Stimulated activated CD4-positive, alpha-beta T cell treated with anti-CD3 and anti-CD28 coated beads, Interleukin-15, amount 100 ng/mL, for 1 hour (primary cell): ENCODE measurements at regions not wholly inside any gene's neighbourhood (a gene's known extent, or its start where the extent isn't known, plus 50 kb on each side); places are given as distances from the start of the nearest gene placed in this dataset.

Experiments used
- DNase-seq, 2 donors: peaks; one replicate each; pipeline ENCODE4 v3.0.0-alpha.2; 2020; ENCODE audit warnings: low read depth in 1 of 2, low spot score in 1 of 2

DNA sequence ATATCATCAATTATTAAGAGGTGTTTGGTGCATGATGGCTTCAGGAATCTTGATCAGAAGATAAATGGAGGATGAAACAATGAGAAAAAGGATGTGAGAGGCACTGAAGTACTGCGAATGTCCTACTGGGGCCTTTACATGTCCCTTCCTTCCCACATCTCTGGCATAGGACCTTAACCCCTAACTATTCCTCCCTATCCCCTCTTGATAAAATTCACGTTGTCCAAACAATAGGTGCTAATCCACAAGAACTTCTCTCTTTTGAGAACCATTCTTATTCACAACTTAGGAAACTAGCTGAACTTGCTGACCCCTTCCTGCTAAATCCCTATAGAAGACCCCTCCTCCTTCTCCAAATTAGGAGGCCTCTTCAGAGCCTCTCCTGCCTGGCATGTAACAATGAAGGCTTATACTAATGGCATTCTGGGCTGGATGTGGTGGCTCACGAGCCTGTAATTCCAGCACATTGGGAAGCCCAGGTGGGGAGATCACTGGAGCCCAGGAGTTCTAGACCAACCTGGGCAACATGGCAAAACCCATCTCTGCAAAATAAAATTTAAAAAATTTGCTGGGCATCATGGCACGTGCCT lies 276.5 kb upstream of the SMARCA2 start:
- DNase-seq = no peak

DNA sequence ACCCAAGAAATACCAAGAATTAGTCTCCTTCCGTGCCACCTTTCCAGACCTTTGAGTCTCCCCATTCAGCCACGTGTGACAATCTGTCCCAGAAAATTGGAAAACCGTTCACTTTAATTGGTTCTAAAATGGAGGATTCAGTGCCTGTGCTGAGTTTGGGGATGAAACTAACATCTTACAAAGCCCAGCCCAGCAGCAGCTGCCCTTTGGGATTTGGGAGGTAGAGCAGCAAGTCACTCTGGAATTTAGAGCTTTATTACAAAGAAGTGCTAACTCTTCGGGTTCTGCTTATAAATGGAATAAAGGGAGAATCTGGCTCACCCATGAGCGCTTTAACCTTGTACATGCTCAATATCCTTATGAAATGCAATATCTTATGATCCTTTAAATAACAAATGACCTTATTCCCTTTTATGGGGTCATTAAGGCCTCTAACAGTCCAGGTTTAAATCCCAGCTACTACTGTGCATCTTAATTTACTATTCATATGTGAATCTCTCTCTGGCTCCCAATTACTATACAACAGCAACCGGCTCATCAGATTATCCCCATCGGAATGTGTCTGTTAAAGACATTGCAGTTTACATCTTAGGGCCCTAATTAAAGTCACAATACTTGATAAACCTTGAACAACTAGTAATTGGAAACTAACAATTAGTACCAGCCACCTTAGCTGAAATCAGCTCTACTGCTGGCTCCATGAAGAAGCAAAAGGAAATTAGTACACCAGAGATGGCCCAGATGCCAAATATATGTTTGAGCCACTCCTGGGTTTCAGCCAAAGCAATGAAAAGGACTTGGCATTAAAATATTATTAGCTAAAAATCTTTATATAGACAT lies 271.8 kb upstream of the SMARCA2 start:
- no peak for DNase-seq

DNA sequence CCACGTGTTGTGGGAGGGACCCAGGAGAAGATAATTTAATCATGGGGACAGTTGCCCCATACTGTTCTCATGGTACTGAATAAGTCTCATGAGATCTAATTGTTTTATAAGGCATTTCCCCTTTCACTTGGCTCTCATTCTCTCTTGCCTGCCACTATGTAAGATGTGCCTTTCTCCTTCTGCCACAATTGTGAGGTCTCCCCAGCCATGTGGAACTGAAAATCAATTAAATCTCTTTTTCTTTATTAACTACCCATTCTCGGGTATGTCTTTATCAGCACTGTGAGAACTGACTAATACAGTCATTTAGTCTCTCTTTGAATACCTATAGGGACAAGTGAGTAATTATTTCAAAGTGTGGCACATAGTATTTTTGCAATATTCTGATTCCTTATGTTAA lies 269.2 kb upstream of the SMARCA2 start:
- no peak for DNase-seq

DNA sequence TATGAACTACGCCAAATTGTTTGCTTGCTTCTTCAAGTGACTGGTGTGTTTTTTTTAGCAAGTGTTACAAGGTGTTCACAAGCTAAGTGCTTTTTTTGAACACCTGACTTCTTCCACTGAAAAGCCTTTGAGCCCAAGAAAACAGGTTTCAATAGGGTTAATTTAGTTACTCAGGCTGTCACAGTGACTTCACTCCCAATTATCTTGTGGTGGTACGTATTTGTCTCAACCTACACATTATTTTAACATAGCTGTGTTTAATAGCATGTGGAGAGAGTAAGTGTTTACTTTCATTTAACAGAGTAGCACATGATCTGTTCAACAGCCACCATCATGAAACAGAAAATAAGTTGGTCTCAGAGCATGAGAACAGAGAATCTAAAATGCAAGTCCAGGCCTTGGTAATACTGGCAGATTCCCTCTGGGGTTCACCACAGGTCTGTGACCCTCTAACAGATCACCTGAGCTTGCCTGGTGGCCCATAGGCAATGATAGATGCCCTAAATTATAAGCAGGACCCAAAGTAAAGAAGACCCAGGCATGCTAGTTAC lies 267.7 kb upstream of the SMARCA2 start:
- no peak for DNase-seq

DNA sequence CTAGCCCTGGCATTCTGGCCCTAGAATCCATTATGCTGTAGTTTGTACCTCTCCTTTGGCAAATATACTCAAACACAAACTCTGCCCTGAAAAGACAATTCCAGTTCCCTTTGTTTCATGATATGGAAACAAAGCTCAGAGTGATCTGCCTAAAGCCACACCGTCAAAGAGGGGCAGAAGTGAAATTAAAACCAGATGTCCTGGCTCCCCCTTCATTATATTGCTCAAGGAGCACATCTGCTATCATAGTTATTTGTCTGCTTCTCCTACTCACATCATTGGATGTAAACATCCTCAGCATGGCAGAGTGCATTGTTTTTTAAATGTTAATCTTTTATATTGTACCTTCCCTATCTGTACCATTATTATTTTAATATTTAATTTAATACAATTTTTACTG lies 266.7 kb upstream of the SMARCA2 start:
- no peak for DNase-seq

DNA sequence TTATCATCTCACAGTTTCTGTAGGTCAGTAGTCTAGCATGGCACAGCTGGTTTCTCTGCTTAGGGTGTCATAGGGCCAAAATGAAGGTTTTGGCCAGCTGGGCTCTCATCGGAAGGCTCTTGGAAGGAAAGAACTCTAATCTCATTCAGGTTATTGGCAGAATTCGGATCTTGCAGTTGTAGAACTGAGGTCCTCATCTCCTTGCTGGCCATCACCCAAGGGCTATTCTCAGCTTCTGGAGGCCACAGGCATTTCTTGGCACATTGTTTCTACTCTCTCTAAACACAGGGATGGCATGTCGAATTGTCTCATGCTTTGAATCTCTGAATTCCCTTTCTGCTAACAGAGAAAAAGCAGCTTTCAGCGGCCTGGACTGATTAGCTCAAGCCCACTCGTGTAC lies 258.0 kb upstream of the SMARCA2 start:
- DNase-seq = no peak

DNA sequence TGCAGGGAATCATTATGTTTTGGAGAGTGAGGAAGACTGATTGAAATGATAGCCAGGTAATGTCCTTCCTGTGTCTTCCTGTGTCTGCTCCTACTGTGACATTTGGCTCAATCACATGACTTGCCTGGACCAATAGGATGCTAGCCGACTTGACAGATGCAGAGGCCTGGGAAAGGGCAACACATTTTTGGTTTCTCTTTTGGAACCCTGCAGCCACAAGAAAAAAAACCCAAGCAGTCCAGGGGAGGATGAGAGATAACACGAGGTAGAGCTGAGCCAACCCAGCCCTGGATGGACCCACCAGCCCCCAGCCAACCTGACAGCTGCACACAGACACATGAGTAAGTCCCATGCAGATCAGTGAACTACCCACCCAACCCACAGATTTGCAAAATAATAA lies 256.1 kb upstream of the SMARCA2 start:
- DNase-seq = no peak

DNA sequence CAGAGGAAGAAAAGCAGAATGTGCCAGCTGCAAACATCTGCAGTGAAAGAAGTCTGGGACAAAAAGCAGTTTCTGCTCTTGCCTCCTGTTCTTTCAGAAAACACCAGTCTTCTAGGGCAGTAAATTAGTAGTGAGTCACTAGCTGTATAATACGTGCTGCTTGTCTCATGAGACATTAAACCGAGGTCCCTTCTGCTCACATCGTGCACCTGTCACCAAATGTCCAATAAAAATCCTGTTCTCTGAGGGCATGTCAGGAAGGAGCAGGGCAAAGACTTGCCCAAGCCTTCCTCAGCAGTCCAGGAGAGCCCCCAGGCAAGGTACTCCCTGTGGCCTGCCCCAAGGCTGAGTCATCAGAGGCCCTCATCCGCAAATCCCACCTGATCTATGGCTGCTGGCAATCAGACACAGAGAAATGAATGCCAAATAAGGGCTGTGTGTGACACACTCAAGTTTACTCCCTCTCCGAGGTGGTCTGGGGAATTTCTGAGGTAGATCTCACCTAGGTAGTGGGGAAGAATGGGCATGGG lies 255.3 kb upstream of the SMARCA2 start:
- no peak for DNase-seq

DNA sequence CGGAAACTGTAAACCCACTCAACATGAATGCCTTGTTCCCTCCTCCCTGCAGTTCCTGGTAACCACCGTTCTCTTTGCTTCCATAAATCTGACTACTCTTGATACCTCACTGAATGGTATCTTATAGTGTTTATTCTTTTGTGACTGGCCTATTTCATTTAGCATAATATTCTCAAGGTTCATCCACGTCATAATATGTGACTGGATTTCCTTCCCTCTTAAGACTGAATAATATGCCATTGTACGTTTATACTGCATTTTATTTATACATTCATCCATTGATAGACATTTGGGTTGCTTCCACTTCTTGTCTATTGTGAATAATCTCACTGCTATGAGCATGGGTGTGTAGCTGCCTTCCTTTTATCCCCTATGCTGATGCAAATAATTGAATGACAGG lies 253.3 kb upstream of the SMARCA2 start:
- DNase-seq = no peak

DNA sequence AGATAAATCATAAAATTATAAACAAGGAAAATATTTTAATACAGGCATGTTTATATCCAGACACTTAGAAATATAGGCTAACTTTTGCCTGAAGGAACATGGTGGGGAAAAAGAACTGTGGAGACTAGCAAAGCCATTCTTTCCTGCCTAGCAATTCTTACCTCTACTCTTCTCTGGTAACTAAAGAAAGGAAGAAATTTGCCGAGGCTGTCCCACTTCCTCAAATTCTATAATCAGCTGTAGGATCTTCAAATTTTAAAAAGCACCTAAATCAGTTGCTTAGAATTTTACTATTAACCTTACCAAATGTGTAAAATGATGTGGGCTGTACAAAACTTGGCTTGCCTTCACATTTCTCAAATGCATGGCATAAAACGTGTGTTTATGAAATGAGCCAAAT lies 249.1 kb upstream of the SMARCA2 start:
- DNase-seq = no peak

DNA sequence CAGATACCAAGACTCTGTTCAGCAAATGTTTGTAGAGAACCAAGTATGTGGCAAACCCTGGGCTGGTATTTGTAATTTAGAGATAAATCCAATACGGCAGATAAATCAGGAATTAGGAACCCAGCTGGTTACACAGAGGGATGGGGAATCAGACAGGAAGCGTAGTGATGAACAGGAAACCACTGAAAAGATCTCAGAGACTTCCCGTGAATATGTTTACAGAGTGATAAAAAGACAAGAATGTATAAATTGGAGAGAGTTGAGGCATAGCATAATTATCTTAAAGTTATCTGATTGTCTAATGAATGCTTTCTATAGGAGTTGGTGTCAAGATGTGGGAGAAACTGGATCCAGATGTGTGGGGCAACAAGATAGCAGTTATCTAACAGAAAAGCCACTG lies 246.6 kb upstream of the SMARCA2 start:
- DNase-seq = no peak

DNA sequence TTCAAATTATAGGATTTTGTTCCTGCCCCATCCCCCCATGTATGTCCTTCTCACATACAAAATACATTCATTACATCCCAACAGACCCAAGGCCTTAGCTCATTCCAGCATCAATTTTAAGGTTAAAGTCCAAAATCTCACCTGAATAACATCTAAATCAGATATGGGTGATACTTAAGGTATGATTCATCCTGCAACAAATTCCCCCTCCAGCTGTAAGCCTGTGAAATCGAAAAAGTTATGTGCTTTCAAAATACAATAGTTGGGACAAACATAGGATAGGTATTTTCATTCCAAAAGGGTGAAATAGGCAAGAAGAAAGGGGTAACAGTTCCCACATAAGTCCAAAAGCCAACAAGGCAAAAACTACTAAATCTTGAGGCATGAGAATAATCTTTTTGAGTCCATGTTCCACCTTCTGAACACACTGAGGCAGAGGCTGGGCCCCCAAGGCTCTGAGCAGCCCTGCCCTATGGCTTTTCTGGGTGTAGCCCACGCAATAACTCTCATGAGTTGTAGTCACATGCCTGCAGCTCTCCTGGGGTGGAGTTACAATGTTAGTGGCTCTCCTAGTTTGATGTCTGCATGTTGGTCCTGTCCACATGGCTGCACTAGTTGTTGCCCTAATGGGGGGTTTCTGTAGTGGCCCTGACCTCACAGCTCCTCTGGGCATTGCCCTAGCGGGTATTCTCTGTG lies 243.9 kb upstream of the SMARCA2 start:
- no peak for DNase-seq

DNA sequence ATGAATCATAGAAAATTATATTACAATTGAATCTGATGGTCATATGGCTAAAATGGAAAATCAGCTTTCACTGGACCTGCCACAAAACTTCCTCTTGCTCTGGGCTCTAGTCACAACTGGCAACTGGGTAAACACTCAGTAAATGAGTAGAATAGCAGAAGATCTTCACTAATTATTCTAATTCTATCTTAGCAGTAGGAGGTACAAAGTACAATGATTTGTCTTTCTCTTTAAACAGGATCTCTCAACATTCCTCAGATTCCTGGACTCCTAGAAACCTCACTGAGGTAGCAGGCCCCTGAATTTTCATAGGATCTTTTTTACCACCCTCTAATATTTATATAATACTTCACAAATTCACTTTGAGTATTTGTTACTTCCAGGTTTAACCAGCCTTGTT lies 239.9 kb upstream of the SMARCA2 start:
- no peak for DNase-seq

DNA sequence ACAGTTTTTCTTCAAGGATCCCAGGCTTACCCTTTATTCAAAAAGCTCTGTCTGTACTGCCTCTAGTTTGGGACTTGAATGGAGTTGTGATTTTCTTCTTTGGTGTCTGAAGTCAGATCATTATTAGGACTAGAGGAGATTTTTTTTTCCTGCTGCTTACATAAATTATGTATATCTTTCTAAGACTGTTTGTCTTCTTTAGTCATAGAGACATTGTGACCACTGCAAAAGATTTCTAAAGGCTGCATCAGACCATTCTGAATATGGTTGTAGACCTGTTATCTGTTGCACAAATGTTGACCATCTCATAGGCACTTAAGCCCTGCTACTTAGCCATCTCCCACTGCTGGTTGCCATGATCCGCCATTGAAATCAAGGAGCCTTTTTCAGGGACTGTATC lies 238.5 kb upstream of the SMARCA2 start:
- DNase-seq = no peak

DNA sequence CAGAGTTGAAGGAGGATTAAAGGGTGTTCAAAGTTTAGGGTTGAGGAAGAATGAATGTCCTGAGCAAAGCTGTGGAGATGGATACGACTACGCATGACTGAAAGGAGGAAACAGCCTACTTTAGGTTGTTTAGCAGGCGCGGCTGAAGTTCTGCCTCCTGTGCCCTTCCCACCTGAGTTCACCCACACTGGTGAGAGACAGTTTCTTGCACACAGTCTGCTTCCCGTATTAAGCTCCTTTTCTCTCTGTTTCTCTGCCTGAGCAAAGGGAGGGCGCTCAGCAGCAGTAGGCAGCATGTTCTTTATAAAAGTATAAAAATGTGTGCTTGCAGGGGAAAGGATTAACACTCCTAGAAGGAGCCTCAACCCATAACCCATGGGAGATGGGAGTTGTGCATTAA lies 224.0 kb upstream of the SMARCA2 start:
- no peak for DNase-seq

DNA sequence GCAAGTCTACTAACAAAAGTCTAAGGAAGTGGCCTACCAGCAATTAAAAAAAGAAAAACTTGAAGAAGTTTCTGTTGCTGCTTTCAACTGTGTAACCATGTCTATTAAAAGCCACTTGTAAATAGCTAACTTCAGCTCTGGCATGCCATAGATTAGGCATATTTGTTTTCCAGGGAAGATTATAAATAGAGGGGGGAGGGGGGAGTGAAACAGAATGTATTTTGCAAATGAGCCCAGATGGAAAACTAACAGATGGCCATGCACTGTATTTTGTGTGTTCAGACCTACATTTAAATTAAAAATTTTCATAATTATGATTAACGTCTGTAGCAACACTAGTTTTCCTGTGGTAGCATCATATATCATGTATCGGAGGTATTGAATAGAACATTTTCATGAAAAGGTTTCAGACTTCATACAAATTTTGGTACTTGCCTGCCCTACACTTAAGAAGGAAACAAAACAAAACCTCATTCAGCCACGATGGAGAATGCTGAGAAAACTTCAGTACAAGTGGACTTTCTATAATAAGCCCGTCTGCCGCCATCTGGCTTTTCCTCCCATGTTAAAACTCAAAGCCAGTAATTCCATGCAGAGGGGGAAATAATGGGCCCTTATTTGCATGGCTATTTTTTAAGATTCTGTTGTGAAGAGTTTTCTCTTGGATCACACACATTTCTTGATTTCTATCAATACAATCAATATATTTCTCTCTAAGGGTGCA lies 220.4 kb upstream of the SMARCA2 start:
- no peak for DNase-seq

DNA sequence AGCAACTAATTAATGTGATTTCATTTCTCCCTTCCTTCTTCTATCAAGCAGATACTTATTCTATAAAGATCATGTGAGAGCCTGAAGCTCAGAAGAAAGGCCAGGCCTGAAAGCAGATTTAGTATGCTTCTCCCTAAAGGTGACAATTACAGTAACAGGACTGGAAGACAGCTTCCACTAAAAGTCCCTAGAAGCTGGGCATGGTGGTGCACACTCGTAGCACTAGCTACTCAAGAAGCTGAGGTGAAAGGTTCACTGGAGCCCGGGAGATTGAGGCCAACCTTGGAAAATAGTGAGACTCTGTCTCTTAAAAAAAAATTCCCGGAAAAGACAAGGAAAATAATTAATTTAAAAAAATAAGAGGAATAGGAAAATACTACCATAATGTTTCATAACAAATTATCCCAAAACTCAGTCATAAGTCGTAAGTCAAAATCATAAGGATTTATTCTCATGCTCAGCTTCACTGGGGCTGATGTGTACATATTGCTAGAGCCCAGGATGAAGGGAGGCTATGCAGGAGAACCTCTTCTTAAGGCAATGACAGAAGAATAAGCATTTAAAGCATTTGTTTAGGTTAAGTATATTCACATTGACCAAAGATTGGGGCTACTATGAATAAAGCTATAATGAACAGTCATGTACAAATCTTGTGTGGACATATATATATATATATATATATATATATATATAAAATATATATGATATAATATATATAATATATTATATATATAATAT lies 210.8 kb upstream of the SMARCA2 start:
- DNase-seq = no peak

DNA sequence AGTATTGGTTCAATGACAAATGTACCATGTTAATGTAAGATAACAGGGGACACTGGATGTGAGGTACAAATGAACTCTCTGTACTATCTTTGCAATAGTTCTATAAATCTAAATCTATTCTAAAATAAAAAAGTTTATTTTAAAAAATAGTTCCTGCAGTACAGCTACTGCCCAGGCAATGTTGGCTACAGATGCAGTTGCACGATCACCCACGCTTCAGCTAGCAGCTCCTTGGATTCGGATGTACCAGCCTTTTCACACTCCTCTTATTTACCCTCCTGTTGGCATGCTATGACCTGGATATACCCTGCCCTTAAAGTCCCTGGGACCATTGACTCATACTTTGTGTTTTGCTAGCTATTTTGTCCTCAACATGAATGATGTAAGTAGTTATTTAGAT lies 185.4 kb upstream of the SMARCA2 start:
- DNase-seq = no peak

DNA sequence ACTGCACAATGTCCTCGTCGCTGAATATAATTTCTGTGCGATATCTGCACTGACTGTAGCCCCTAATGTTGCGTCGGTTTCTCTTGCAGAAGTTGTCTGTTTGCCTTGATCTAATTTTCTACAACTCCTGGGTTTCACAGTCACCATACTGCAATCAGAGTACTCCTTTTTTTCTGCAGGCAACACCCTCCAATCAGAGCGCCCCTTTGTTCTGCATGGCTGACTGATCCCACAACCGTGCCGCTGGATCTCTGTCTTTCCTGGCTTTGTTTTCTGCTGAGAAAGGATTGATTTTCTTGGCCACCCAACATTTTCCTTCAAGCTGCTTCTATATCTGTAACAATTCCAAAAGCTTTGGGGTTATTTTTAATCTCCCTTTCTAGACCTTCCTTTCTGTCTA lies 182.2 kb upstream of the SMARCA2 start:
- DNase-seq = no peak

DNA sequence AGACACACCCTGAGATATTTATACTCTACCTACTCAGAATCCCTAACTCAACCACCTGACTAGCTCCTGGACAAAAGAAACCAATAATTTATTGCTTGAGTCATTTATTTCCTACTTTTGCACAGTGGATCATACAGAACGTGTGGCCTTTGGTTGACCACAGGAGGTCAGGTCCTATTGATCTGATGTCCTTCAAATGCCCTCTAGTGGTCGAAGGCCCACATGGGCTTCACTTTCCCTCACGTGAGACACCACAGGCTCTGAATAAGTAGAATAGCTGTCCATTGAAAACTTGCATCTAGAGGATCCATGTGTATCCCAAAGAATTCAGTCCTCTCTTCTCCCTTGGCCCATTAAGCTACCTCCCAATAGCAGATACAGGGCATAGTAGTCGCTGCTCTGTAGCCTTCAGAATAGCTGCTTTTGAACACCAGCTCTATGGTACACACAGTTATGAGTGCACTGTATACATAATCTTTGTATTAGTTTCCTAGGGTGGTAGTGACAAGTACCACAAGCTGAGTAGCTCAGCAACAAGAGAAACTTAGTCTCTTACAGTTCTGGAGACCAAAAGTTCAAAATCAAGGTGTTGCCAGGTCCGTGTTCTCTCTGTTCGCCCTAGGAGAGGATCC lies 177.6 kb upstream of the SMARCA2 start:
- no peak for DNase-seq
